Stimulated activated CD4-positive, alpha-beta T cell treated with anti-CD3 and anti-CD28 coated beads, Interleukin-12 subunit alpha, Interleukin-12 subunit beta, amount 100 ng/mL, for 48 hours (primary cell): ENCODE measurements at regions not wholly inside any gene's neighbourhood (a gene's known extent, or its start where the extent isn't known, plus 50 kb on each side); places are given as distances from the start of the nearest gene placed in this dataset.

Experiments
- DNase-seq, 3 donors: peaks; one replicate each; pipeline ENCODE4 v3.0.0-alpha.2; 2020; ENCODE audit warnings: low read depth in 2 of 3, low spot score in 1 of 3

DNA sequence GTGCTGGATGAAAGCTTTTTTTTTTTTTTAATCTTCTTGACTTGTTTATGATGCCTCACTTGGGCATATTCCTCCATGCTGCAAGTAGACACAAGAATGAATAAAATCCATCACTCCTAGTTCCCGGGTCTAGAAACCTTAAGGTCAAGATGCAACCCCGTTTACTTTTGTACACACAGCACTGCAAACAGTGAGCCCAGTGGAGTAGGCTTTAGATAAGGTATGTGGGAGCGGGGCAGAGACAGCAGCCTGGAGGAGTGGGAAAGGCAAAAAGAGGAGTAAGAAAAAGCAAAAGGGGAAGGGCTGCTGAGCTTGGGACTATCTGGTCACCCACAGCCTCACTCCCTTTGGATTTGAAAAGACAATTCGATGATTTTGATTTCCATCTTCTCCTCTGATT is 429.8 kb upstream of the ARGLU1 start:
- DNase-seq = no peak

- no peak for DNase-seq
These were observed 429.1 kb upstream of the ARGLU1 start for GRCh38 chr13:106996867-106997618.

- no peak for DNase-seq
These were observed 422.7 kb upstream of the ARGLU1 start for GRCh38 chr13:106990594-106990993.

DNA sequence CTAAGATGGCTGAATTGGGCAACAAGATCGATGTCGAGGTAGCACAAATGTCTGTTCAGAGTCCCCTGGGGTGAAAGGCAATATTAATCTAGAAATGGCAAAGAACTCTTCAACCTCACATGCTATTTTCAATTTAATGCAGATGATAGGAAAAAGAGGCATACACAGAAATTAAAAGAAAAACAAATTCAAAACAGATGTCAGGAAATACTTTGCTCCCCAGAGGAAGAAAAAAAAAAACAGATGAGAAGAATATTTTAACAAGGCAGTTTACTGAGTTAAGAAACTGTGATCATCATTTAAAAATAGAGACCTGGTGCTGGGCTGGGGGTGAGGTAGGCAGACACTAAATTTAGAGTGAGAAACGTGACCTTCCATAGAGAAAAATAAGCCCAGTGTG is 421.9 kb upstream of the ARGLU1 start:
- no peak for DNase-seq

DNA sequence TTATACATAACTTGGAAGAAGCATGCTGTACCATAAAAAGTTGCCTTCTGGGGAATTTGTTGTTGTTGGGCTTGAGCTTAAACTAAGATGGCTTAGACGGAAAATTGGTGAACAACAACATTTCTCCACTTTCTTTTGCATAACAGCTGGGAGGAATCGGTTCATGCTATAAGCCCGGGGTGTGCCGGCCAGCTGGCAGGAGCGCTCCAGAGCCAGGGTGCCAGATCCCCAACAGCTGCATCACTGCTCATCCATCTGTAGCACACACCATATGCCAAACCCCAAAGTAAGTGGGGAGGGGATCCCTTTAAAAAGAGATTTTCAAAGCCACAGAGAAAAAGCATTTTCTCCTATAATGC is 419.5 kb upstream of the ARGLU1 start:
- DNase-seq = no peak

GRCh38 chr13:106986687-106987426 is 418.9 kb upstream of the ARGLU1 start:
- no peak for DNase-seq

GRCh38 chr13:106986033-106986484 is 418.1 kb upstream of the ARGLU1 start:
- no peak for DNase-seq

DNA sequence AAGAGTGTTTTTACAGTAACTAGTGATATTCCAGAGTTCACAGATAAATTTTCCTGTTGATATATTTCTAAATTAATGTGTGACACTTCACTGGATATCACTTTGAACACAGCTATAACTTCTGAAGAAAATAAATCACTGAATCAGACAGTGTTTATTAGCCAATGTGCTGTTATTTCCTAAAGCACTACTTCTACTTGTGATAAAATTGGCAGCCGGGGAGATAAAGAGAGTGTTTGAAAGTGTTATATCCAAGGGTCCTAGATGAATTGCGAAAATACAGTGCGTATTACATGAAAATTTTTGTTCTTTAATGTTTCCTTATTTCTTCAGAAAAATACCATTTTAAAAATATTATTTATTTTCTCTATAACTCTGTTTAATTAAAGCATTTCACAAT is 417.5 kb upstream of the ARGLU1 start:
- no peak for DNase-seq

- no peak for DNase-seq
These were observed 413.1 kb upstream of the ARGLU1 start for GRCh38 chr13:106981051-106981450.

DNA sequence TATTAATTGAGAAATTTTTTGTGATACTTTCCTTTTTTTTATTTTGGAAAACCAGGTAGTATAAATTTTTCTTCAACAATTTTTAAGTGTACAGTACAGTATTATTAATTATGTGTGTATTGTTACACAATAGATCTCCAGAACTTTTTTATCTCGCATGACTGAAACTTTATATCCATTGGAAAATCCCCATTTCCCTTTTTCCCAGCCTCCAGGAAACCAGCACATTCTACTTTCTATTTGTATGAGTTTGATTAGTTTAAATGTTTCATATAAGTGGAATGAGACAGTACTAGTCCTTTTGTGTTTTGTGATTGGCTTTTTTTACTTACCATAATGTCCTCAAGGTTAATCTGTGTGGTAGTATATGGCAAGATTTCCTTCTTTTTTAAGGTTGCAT is 399.5 kb upstream of the ARGLU1 start:
- DNase-seq = no peak

DNA sequence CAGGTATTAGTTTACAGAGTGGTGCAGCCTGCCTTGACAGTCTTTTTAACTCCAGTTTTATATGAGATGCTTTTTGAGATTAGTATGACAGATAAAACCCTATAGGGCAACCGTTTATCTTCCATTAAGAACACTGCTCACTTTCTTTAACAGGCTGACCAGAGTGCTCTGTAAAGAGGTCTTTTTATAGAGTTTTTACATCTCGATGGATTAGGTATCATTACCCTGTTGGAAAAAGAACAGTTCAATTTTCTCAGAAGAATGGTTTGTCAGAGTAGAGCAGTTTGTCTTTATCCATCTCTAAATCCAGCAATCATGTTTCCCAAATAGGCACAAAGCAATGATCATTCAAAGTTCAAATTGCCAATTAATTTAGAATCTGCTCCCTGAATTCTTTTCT is 395.2 kb upstream of the ARGLU1 start:
- no peak for DNase-seq

DNA sequence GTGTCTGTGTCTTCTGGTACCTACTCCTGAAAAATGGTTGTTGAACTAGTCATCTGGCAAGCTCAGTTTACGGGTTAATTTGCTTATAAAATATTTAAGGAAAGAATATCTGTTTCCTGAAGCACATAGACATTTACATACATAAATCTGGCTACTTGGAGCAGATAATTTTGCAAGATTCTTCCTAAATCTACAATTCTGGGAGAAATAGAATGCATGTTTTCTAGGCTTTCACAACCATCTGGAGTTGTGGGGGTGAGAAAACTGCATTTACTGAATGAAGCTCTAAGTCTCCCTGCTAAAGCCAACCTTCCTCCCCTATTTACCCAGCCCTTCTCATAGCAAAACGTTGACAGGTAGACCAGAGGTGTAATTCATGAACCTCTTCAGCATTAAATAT is 393.7 kb upstream of the ARGLU1 start:
- no peak for DNase-seq

- DNase-seq = no peak
These were observed 393.3 kb upstream of the ARGLU1 start for GRCh38 chr13:106961216-106961615.

- DNase-seq = no peak
These were observed 390.7 kb upstream of the ARGLU1 start for GRCh38 chr13:106958621-106959048.

GRCh38 chr13:106942563-106942962 is 374.6 kb upstream of the ARGLU1 start:
- no peak for DNase-seq

- no peak for DNase-seq
These were observed 373.8 kb upstream of the ARGLU1 start for GRCh38 chr13:106941779-106942178.

- no peak for DNase-seq
These were observed 359.5 kb upstream of the ARGLU1 start for GRCh38 chr13:106927421-106927820.

- no peak for DNase-seq
These were observed 354.4 kb upstream of the ARGLU1 start for GRCh38 chr13:106922384-106922783.

GRCh38 chr13:106919638-106920037 is 351.7 kb upstream of the ARGLU1 start:
- DNase-seq = no peak

DNA sequence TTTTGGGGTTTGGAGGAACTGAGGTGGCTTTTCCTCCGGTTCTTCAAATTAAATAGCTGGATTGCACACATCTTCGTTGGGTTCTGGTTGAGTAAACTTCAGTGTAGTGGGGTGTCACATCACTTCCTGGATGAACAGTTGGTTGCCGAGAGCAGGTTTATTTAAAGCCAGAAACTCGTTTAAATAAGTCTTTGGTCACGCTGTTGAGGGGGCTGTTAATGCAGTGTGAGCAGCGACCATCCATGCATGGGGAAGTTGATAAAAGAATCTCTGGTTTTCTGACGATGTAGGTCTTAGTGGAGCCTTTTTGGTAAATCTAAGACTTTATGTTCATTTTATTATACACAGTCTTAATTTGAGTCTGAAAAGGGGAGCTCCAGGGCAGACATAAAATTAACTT is 351.2 kb upstream of the ARGLU1 start:
- DNase-seq = no peak

- DNase-seq = no peak
These were observed 350.6 kb upstream of the ARGLU1 start for GRCh38 chr13:106918557-106918860.

GRCh38 chr13:106917673-106918556 is 350.0 kb upstream of the ARGLU1 start:
- peak; percentile 44 to 60 (median 60) for DNase-seq
